Retinal pigment epithelial cell (primary cell): ENCODE measurements at regions not wholly inside any gene's neighbourhood (a gene's known extent, or its start where the extent isn't known, plus 50 kb on each side); places are given as distances from the start of the nearest gene placed in this dataset.

ENCODE experiments used
- DNase-seq: peaks from one replicate; pipeline ENCODE4 v3.0.0-alpha.2; 2010; ENCODE audit warnings: low read depth
- H3K4me3 ChIP-seq: 2 replicates; pipeline ENCODE4 v1.5.1; 2011; ENCODE audit warnings: mild to moderate bottlenecking, low read length, control low read depth, moderate library complexity
- CTCF ChIP-seq: conservative IDR thresholded peaks from 2 replicates; pipeline ENCODE4 v1.5.1; 2011; ENCODE audit warnings: low read depth, low read length, control low read depth, inconsistent platforms

- H3K4me3 ChIP-seq, result no peak overlapping the region
- no peak for DNase-seq
- TF ChIP-seq CTCF, result no peak
Measured at GRCh38 chr1:38173157-38173831, 126.7 kb upstream of the POU3F1 start.

- DNase-seq, result no peak
- H3K4me3 ChIP-seq, result no peak overlapping the region
- TF ChIP-seq CTCF, result no peak
Measured at GRCh38 chr1:38169121-38169520, 122.5 kb upstream of the POU3F1 start.

- DNase-seq, result no peak
- H3K4me3 ChIP-seq, result no peak overlapping the region
- TF ChIP-seq CTCF, result no peak
Measured at GRCh38 chr1:38168365-38168764, 121.8 kb upstream of the POU3F1 start.

- no peak overlapping the region for H3K4me3 ChIP-seq
- DNase-seq, result no peak
- TF ChIP-seq CTCF, result no peak
Measured at GRCh38 chr1:38166461-38166860, 119.9 kb upstream of the POU3F1 start.

- TF ChIP-seq CTCF, result no peak
- DNase-seq, result no peak
- no peak overlapping the region for H3K4me3 ChIP-seq
Measured at GRCh38 chr1:38153778-38154470, 107.3 kb upstream of the POU3F1 start.

- no peak for DNase-seq
- no peak for TF ChIP-seq CTCF
- H3K4me3 ChIP-seq, result no peak overlapping the region
Measured at GRCh38 chr1:38153066-38153777, 106.6 kb upstream of the POU3F1 start.
